ENCODE measurements at regions not wholly inside any gene's neighbourhood (a gene's known extent, or its start where the extent isn't known, plus 50 kb on each side); places are given as distances from the start of the nearest gene placed in this dataset.

DNA sequence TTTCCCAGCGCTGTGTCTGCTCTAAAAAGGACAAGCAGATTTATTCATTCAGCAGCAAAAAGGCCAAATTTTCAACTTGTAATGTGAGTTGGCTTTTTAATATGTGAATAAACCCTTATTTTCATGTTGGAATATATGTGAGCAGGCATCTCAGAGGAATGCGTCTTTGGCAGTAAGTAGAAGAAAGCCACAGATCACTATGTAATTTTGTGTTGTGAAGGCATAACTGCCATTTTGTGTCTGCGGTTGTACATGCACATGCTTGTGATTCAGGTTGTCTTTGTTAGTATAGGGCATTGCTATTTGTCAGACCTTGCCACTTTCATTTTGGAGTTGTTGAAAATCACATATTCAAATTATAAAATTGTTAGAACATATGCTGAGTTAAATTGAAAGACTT, 398.8 kb upstream of the RGS6 start:
- ATAC-seq (ENCODE audit: low FRiP score in 2 of 2) (no peak), DNase-seq (no peak)
- no peak overlapping the region for H3K27ac ChIP-seq
- peaks cover 0 to 12% (median 1%) of the 10 kb centered on the region in 4 donors for H3K4me1 ChIP-seq
- TF ChIP-seq EP300 (IDR thresholded peaks at IDR 0.05): no peak
- no peak for TF ChIP-seq POLR2AphosphoS5 (IDR thresholded peaks at IDR 0.05)
- no peak for TF ChIP-seq POLR2A (IDR thresholded peaks at IDR 0.05)
- no peak for TF ChIP-seq CTCF (IDR thresholded peaks at IDR 0.05)
- no peaks in the 10 kb centered on the region for H3K27me3 ChIP-seq
- peaks cover 0 to 5% (median 0%) of the 10 kb centered on the region in 4 donors for H3K36me3 ChIP-seq
- H3K9me3 ChIP-seq: no peaks in the 10 kb centered on the region
- 90 to 94% methylated on average over 3 of the region's 3 CpGs for WGBS, 2 donors
- H3K4me3 ChIP-seq: no peak overlapping the region

DNA sequence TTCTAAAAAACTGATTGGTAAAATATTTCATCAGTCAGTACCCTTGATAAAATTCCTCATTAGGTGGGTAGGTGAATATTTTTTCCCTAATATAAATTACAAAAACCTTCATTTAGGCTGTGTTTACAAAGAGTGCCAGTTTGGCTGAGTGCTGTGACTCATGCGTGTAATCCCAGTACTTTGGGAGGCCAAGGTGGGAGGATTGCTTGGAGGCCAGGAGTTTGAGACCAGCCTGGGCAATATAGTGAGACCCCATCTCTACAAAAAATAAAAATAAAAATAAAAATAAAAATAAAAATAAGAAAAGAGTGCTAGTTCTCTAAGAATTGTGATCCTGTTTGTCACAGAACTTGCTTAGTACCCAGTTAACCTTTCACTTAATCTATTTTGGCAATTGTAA, 398.4 kb upstream of the RGS6 start:
- H3K27ac ChIP-seq: no peak overlapping the region
- no peaks in the 10 kb centered on the region for H3K9me3 ChIP-seq
- no peak overlapping the region for H3K4me3 ChIP-seq
- peaks cover 0 to 12% (median 3%) of the 10 kb centered on the region in 4 donors for H3K4me1 ChIP-seq
- WGBS, 2 donors: 94 to 100% methylated on average over 1 of the region's 1 CpG
- TF ChIP-seq POLR2A (IDR thresholded peaks at IDR 0.05) (no peak), EP300 (IDR thresholded peaks at IDR 0.05) (no peak), POLR2AphosphoS5 (IDR thresholded peaks at IDR 0.05) (no peak), CTCF (IDR thresholded peaks at IDR 0.05) (no peak)
- H3K27me3 ChIP-seq: no peaks in the 10 kb centered on the region
- DNase-seq (no peak), ATAC-seq (ENCODE audit: low FRiP score in 2 of 2) (no peak)
- H3K36me3 ChIP-seq: peaks cover 0 to 5% (median 0%) of the 10 kb centered on the region in 4 donors

DNA sequence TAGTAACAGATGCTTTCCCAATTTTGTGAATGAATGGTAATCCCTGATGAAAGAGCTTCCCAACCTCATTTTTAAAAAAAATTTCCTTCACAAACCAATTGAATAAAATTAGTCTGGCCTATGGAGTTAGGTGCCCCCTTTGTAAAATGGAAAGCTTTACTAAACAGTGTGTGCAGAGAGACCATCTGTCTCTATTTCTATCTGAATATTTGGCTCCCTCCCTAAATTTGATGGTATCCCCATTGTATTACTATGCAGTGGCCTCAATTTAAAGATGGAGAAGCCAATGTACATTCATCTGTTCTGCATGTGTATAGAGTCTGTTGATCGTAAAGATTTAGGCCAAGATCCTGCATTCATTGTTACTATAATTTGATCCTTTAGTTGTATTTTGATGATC, 397.7 kb upstream of the RGS6 start:
- Histone ChIP-seq H3K27ac (no peak overlapping the region), H3K36me3 (peaks cover 0 to 3% (median 0%) of the 10 kb centered on the region in 4 donors)
- 94 to 100% methylated on average over 1 of the region's 1 CpG for WGBS, 2 donors

DNA sequence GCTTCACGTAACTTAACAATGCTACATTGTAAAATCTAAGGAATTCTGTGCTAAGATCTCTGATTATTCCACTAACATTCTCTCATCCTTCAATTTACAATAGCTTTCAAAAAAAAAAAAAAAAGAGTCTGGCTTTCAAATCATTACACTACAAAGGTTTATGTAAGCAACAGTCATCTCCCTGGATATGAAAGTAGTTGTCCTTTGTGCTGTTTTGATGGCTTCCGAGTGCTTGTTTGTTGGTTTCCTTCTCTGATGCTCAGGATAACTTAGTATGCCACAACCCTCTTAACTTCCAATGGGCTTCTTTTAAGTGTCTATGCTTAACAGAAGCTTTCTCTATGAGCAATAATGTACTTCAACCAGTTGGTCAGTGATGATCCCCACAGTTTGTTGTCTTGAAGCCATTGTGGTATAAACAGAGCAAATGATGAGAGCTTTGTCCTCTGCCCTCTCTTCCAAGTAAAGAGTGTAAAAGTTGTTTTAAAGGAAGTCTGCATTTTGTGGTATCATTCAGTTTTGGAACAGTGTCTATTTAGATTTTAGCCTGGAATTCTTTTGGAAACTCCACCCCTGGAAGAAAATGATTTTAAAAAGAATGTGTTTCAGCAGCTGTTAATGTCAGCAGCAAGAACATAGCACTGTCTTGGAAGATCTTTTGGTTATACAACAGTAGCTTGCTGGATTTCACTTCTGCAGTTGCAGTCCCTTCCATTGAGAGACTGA, 396.1 kb upstream of the RGS6 start:
- 59 to 66% methylated on average over 2 of the region's 2 CpGs for WGBS, 2 donors
- H3K27ac ChIP-seq: no peak overlapping the region
- no peak for ATAC-seq (ENCODE audit: low FRiP score in 2 of 2)

More for the DNA sequence above, 397.7 kb upstream of the RGS6 start:
- no peak for ATAC-seq (ENCODE audit: low FRiP score in 2 of 2)
- Histone ChIP-seq H3K4me3 (no peak overlapping the region), H3K27me3 (no peaks in the 10 kb centered on the region), H3K4me1 (peaks cover 5 to 19% (median 10%) of the 10 kb centered on the region in 4 donors), H3K9me3 (no peaks in the 10 kb centered on the region)
- no peak for TF ChIP-seq POLR2A (IDR thresholded peaks at IDR 0.05)
- no peak for DNase-seq

More for the DNA sequence above, 396.1 kb upstream of the RGS6 start:
- H3K27me3 ChIP-seq: no peaks in the 10 kb centered on the region
- no peaks in the 10 kb centered on the region for H3K36me3 ChIP-seq
- H3K4me3 ChIP-seq: no peak overlapping the region
- no peak for TF ChIP-seq POLR2A (IDR thresholded peaks at IDR 0.05)
- TF ChIP-seq EP300 (IDR thresholded peaks at IDR 0.05): no peak
- TF ChIP-seq CTCF (IDR thresholded peaks at IDR 0.05): no peak
- no peak for TF ChIP-seq POLR2AphosphoS5 (IDR thresholded peaks at IDR 0.05)
- peaks cover 9 to 31% (median 20%) of the 10 kb centered on the region in 4 donors for H3K4me1 ChIP-seq
- H3K9me3 ChIP-seq: no peaks in the 10 kb centered on the region
- no peak for DNase-seq
